CD4-positive, alpha-beta T cell treated with Interferon alpha-2 for 1 hour (primary cell): ENCODE measurements at regions not wholly inside any gene's neighbourhood (a gene's known extent, or its start where the extent isn't known, plus 50 kb on each side); places are given as distances from the start of the nearest gene placed in this dataset.
"Not testable (repeated sequence)": the region's sequence is repeated elsewhere in the genome, so short reads cannot be mapped to it uniquely, and the experiment has no call there.

Experiments
- DNase-seq, 2 donors: peaks; one replicate each; pipeline ENCODE4 v3.0.0-alpha.2; 2020 to 2022

- DNase-seq = no peak
These were observed 154.0 kb upstream of the AADAT start for GRCh38 chr4:170243662-170244288.

- DNase-seq = no peak
These were observed 152.7 kb upstream of the AADAT start for GRCh38 chr4:170242471-170242870.

- no peak for DNase-seq
These were observed 145.0 kb upstream of the AADAT start for GRCh38 chr4:170234800-170235199.

GRCh38 chr4:170231377-170231776 is 141.6 kb upstream of the AADAT start:
- no peak for DNase-seq

- no peak for DNase-seq
These were observed 140.5 kb upstream of the AADAT start for GRCh38 chr4:170230242-170230641.

- DNase-seq = no peak
These were observed 139.2 kb upstream of the AADAT start for GRCh38 chr4:170229006-170229405.

GRCh38 chr4:170227928-170228327 is 138.2 kb upstream of the AADAT start:
- no peak for DNase-seq

- DNase-seq = no peak
These were observed 136.5 kb upstream of the AADAT start for GRCh38 chr4:170226288-170226687.

GRCh38 chr4:170214731-170215130 is 125.0 kb upstream of the AADAT start:
- DNase-seq = no peak

GRCh38 chr4:170214101-170214500 is 124.3 kb upstream of the AADAT start:
- DNase-seq = no peak

GRCh38 chr4:170202721-170203120 is 113.0 kb upstream of the AADAT start:
- DNase-seq = no peak

- DNase-seq = no peak
These were observed 109.0 kb upstream of the AADAT start for GRCh38 chr4:170198747-170199146.

GRCh38 chr4:170194794-170195193 is 105.0 kb upstream of the AADAT start:
- DNase-seq = not testable (repeated sequence)

GRCh38 chr4:170193496-170193895 is 103.7 kb upstream of the AADAT start:
- DNase-seq = no peak

GRCh38 chr4:170190265-170190664 is 100.5 kb upstream of the AADAT start:
- no peak for DNase-seq

- DNase-seq = no peak
These were observed 81.1 kb upstream of the AADAT start for GRCh38 chr4:170170861-170171260.

GRCh38 chr4:170169699-170170098 is 79.9 kb upstream of the AADAT start:
- DNase-seq = no peak

- no peak for DNase-seq
These were observed 77.9 kb upstream of the AADAT start for GRCh38 chr4:170167678-170168077.

GRCh38 chr4:170166193-170166592 is 76.4 kb upstream of the AADAT start:
- not testable (repeated sequence) for DNase-seq

- DNase-seq = no peak
These were observed 72.7 kb upstream of the AADAT start for GRCh38 chr4:170162416-170162815.

- no peak for DNase-seq
These were observed 67.9 kb upstream of the AADAT start for GRCh38 chr4:170157670-170158069.

- DNase-seq = no peak
These were observed 55.4 kb upstream of the AADAT start for GRCh38 chr4:170145120-170145519.

- DNase-seq = no peak
These were observed 50.0 kb upstream of the AADAT start for GRCh38 chr4:170139764-170140163.
